HG03097 (cell line): ENCODE measurements at regions not wholly inside any gene's neighbourhood (a gene's known extent, or its start where the extent isn't known, plus 50 kb on each side); places are given as distances from the start of the nearest gene placed in this dataset.

Experiments
- ATAC-seq: cut with Tn5 transposase; IDR thresholded peaks from one replicate; pipeline ENCODE4 v1.9.1; 2021; ENCODE audit not compliant: unreplicated experiment, low FRiP score

DNA sequence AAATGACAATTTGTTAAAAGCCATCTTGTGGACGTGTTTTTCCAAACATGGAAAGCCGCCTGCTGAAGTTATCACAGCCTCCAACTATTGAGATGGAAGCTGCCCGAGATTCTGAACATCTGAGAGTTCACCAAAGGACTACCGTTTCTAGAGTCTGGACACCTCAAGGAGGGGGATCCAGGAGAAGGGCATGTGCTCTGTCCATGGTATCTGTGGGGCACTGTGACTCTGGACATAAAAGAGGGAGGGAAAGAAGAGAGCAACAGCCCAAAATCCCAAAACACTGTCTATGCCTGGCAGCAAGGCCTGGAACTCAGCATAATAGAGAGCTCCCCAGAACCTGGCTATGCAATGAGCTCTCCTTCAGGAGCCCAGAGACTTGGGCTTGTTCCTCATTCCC, 319.9 kb downstream of the EN1 start:
- ATAC-seq = no peak

DNA sequence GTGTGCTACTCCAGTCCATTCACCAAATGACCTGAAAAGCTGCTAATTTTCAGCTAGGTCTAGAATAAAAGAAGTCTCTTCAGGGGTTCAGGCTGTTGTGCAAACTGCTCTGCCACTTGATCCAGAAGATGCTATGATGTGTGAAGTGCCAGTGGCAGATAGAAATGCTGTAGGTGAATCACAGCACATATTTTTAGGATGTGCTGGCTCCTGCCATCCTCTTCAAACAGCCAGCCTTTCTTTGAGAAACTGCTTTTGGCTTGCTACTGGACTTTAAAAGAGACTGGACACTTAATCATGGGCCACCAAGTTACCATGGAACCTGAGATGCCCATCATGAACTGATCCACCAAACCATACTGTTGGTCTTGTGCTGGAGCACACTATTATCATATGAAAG, 322.1 kb downstream of the EN1 start:
- ATAC-seq = no peak

DNA sequence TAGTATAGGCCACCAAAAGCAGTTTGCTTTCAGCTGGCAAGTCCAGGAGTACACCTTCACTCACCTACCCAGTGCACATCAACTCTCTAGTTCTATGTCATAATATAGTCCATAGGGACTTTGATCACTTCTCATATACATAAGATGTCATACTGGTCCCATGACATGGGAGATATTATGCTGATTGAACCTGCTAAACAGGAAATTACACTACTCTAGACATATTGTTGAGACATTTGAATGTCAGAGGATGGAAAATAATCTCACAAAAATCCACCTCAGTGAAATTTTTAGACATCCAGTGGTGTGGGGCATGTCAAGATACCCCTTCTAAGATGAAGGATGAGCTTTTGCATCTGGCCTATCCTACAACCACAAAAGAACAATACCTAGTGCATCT, 322.5 kb downstream of the EN1 start:
- no peak for ATAC-seq

DNA sequence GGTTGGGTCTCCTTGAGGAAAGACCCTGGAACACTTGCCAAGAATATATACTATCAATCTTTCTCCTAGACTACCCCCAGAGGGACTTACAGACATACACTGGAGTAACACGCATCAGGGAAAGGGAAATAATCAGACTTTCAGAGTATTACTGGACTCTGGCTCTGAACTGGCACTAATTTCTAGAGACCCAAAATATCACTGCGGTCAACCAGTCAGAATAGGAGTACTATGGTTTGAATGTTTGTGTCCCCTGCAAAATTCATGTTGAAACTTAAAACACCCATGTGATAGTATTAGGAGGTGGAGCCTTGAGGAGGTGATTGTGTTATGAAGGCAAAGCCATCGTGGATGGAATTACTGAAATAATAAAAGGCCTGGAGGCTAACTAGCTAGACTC, 323.7 kb downstream of the EN1 start:
- ATAC-seq = no peak

DNA sequence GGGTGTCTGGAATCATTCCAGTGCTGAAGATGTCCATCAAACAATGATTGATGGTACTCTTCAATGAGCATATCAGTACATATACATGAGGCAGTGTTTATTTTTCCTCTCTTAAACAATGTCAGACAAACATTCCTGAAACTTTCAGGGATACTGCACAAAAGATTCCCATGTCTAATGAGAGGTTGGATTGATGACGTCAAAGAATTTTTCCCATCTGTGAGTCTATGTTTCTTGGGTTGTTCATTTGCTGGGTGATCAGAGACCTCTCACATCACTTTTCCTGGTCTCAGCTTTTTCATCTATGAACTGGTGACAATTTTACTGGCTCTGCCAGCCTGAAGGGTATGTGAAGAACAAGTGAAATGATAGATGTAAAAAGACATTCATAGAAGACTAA, 325.5 kb downstream of the EN1 start:
- ATAC-seq = no peak

DNA sequence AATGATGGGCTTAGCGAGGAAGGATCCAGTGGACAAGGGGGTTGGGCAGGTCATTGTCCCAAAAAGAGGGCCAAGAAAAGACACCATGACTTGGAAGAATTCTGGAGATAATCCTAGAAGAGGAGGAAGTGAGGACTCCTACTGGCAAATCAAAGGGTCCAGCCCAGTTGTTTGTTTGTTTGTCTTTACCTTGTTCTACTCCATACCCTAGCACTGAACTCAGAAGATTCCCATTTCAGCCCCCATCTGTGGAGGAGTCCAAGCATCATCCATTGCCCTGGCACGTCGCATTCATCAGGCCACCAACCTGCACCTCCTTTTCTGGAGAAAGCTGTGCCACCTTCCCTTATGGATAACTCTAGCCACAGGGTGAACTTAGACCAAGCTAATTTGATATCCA, 326.2 kb downstream of the EN1 start:
- ATAC-seq = no peak

DNA sequence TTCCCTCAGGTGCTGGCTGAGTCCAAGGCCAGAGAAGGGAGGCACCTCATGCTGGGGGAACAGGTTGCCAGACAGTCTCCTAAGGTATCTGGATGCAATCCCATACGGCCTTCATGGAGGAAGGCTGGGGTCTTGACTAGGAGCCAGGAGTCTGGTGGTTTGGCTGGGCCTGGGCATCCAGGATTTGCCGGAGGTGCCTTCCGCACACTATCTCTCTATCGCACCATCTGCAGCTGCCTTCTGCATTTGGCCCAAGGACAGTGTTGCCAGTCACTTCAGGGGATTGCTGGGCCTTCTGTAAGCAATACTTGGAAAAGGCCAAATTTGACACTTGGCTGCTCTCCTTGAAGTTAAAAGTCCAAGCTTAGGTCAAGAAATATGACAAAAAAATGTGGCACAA, 327.2 kb downstream of the EN1 start:
- ATAC-seq = no peak

DNA sequence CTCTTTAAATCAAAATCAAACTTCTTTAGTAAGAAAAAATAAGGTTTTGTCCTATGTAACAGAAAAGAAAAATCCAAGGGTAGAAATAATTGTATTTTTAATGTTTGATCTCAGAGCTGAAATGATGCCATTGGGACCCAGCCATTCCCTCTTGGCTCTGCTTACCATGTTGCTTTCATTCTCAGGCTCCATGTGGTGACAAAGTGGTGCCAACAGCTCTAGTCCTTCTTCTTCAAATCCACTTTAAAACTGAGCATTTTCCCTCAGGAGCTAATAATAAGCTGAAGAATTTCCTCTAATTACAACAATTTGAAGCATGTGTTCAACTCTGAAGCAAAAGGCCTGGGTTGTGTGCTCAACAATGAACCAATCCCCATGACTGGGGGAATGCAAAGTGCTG, 327.9 kb downstream of the EN1 start:
- no peak for ATAC-seq

DNA sequence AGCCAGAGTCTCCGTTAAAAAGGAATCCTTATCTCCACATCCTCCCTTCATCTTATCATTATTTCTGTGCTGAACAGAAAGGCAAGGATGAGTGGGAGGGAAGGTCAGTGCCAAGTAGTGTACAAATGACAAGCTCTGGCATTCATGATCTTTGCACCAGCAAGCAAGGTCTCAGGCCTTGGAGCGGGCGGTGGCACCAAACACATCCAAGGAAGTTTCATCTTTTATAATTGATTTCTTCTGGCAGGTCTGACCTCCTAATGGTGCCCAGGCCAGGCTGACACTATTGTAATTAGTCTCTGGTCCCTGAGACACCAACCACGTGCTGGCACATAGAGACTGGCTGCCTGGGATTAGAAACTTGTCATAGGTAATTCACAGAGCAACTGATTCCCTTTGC, 336.6 kb downstream of the EN1 start:
- ATAC-seq = no peak

DNA sequence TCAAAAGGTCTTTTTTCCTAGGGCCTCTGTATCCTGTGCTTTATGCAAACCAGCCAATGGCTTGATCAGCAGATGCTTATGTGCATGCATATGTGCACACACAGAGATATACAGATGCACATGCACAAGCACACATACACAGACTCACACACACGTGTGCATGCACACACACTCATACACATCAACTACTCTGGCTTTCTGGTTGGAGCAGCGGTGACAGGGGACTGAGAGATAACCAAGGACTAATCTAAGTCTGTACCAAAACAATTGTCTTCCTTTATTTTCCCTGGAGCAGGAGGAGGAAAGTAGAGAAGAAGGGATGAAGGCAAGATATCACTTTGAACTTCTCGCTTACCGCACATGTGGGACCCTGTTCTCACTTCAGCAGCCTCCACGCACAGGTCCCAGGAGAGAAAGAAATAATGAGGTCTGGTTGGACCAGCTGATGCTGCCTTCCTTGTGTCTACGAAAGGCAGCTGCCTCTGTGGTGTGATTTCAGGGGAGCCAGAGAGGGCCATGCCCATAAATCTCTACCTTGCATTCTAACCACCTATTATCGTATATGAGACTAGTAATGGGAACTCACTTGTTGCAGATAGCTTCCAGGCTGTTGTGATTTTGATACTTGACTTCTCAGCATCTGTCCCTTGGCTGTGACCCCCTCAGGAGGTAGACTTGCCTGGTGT, 338.0 kb downstream of the EN1 start:
- no peak for ATAC-seq

DNA sequence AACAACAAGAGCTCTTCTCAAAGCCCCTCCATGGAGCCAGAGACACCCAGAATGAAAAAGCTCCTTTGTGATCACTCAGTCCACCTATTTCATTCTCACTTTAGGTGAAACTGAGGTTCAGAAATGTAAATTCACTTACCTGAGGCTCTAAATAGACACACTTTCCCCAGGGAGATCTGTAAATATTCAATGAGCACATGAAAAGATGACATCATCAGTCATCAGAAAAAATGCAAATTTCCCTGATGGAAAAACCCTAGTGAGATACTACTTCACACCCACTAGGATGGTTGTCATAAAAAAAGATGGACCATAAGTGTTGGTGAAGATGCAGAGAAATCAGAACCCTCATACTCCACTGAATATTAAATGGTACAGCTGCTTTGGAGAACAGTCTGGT, 339.2 kb downstream of the EN1 start:
- ATAC-seq = no peak

DNA sequence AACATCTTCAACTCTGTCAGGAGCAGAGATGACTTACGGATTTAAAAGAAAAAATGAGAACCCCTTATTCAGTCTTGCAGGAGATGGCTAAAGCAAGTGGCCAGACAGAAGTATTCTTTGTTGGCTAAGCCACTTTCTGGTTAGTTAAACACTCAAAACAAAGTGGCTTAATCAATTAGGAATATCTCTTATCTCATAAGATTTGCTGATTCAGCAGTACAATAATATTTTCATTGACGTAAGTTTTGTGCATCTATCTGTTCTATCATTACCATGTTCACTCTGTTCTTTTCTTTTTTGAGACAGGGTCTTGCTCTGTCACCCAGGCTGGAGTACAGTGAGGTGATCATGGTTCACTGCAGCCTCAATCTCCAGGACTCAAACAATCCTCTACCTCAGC, 342.0 kb downstream of the EN1 start:
- ATAC-seq = no peak

DNA sequence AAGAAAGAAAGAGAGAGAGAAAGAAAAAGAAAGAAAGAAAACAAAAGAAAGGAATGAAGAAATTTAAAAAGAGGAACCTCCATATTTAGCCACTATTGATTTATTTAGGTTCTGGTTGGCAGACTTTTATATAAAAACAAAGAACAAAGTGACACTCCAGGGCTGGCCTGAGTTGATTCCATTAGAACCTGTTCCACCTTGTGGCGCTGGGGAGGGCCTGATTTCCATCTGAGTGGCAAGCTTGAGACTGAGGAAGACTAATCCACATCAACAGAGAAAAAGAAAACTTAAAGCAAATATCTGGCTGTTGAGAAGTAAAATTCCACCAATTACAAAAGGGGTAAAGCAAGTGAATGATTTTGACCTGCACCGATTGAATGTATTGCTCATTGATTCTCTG, 345.3 kb downstream of the EN1 start:
- no peak for ATAC-seq

DNA sequence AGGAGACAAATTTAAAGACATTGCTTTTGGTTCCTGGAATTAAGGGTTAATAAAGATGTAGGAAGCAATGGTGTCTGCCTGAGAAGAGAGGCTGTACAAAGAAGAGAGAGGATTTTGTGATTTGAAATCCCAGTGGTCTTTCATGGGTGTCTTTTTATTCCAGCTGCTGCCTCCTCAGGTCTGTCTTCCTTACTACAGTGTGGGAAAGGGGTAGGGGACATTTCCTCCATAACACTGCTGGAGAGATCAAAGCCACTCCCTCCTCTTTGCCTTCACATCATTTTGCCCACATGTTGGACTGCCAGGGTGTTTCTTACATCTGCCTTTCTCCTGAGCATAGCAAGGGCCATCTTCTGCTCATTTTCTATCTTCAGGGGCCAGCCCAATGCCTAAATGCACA, 348.5 kb downstream of the EN1 start:
- no peak for ATAC-seq

DNA sequence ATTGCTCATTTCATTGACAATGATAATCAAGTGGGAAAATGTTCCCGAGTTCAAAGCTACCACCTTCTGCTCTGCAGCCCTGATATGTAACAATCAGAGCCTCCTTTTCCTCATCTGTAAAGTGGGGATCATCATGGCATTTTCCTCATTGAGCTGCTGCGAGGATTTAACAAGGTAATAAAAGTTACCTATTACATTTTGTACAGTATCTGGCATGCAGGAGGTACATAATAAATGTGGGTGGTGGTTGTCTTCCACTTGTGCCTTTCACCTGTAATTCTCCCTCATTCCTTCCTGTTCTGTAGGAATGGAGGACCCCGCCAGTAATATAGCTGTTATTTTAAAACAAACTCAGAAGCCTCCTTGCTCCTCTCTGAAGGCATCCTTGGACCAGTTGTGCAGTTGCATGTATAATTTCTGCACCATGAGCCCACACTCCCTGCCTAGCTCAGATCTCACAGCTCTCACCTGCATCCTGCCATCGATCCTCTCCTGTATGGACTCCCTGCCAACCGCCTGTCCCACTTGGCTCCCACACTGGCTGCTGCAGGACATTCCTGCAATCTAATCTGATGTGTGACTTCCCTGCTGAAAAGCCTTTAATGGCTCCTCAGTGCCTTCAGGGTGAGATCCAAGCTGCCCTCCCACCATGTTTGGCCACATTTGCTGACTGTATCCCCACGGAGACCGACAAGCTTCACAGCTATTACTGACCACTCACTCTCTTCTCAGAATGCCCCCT, 350.4 kb downstream of the EN1 start:
- ATAC-seq = no peak

DNA sequence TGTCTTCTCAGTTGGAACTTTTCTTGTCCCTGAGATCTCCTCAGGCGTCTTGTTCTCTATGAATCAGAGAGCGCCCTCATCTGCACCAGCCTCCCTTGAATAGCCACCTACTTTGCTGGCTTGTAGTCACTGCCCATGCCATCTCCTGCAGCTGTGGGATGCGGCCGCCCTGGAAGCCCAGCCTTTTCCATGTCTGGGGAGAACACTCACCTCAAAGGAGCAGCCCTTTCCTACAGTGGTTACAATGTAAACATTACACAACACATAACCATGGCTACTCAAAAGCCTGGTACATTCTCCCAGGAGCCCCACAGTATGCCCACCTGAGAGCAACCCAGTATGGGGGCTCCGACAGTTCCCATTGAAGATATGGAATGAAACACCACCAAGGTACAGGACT, 351.0 kb downstream of the EN1 start:
- no peak for ATAC-seq

DNA sequence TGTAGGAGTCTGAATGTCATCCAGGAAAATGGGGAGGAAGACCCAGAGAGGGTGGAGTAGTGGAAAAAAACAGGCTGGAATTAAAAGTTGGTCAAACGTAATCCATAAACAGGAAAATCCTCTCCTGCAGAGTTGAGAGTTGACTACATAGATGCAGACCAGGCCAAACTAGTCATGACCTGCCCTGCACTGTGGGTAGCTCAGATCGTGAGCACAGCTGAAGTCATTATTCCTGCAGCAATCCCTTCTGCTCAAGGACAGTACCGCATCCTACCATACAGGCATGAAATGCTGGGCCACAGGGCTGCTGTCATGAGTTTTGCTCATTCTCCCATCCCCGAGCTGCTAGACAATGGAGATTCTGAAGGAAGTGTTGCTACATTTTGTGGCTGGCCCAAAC, 352.2 kb downstream of the EN1 start:
- no peak for ATAC-seq

DNA sequence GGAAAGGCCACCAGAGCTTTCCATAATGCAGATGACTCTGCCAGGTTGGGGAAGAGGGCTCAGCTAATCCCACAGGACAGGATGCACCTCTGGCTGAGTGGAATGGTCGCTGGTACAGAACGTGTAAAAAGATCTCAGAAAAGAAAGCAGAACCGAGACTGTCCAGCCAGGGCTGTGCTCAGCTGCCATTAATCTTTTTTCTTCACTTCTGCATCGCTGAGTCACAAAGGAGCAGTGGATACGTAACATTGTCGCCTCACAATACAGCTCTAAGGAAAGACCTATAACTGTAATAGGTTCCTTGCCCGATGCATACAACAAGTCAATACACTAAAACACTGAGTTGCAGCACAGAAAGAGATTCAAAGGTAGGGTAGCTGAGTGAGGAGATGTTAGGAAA, 354.2 kb downstream of the EN1 start:
- ATAC-seq = no peak

DNA sequence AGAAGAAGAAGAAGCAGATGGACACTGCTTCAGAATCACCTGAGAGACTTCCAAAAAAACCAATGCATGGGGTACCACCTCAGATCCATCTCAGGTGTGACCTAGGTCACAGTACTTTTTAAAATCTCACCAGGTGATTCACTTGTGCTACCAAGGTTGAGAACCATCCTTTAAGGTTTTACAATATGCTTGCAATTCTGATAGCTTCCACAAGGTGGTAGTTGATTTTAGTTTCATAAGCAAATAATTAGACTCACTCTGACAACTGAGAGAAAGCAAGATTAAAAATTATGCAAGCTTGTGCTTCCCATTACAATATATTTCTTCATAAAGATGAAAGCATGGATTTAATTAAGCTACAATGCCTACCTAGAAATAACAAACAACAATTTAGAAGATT, 355.1 kb downstream of the EN1 start:
- ATAC-seq = no peak

DNA sequence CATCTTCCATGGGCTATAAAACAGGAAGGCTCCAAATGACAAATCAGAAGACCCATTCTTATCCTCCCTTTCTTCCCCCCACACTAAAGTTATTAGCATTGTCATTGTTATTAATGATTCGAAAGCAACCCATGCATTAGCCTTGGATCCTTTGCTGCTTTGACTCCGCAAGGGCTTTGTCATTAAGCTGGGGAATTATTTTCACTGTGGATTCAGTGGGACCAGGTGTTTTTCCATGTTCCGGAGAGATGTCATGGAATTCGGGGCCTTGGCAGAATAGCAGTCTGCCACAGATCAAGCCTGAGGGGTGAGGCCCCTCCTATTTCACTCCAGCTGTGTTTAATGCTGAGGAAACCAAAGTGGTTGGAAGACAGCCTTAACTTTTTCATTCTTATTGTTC, 357.1 kb downstream of the EN1 start:
- ATAC-seq = no peak

DNA sequence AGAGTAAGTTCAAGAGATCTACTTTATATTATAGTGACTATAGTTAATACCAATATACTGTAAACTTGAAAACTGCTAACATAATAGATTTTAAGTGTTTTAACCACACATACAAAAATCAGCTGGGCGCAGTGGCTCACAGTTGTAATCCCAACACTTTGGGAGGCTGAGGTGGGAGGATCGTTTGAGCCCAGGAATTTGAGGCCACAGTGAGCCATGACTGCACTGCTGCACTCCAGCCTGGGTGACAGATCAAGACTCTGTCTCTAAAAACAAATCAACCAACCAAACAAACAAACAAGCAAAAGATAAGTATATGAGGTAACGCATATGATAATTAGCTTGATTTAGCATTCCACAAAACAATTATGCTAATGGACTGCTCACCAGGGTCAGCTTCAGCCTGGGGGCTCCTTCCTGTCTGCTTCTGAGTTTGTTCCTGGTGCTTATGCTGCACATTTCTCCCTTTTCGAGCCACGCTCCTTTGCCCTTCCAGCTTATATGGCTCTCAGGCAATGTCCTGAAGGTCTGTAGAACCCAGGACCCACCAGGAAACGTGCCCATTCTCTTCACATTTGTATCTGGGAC, 357.6 kb downstream of the EN1 start:
- ATAC-seq = no peak

DNA sequence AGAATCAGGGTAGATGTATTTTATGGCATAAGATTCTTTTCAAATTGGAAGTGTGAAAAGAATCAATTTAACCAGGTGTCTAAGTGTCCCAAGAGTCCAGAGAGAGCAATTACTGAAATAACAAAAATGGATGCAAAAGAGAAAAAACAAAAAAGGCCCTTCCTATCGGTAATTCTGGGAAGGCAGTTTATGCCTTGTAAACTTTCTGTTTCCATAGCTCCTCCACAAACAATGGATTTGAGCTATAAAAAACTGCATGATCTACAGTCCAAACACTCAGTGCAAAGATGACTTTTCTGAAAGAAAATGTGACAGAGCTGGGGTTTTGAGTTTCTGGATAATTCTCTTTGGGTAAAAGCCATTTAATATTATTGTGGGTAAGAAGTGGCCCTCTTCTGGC, 366.1 kb downstream of the EN1 start:
- ATAC-seq = no peak
